ENCODE measurements at regions not wholly inside any gene's neighbourhood (a gene's known extent, or its start where the extent isn't known, plus 50 kb on each side); places are given as distances from the start of the nearest gene placed in this dataset.

- intact Hi-C loops (cut with DNase I): no loop called here
- Histone ChIP-seq H3K4me3 (replicated peaks in 1 of 3) (no peak overlapping the region), H3K9me3 (no peaks in the 10 kb centered on the region), H3K4me1 (no peaks in the 10 kb centered on the region), H3K27ac (no peak overlapping the region), H3K27me3 (no peaks in the 10 kb centered on the region), H3K36me3 (no peaks in the 10 kb centered on the region)
- no peak for DNase-seq
- TF ChIP-seq, protein P1, sequence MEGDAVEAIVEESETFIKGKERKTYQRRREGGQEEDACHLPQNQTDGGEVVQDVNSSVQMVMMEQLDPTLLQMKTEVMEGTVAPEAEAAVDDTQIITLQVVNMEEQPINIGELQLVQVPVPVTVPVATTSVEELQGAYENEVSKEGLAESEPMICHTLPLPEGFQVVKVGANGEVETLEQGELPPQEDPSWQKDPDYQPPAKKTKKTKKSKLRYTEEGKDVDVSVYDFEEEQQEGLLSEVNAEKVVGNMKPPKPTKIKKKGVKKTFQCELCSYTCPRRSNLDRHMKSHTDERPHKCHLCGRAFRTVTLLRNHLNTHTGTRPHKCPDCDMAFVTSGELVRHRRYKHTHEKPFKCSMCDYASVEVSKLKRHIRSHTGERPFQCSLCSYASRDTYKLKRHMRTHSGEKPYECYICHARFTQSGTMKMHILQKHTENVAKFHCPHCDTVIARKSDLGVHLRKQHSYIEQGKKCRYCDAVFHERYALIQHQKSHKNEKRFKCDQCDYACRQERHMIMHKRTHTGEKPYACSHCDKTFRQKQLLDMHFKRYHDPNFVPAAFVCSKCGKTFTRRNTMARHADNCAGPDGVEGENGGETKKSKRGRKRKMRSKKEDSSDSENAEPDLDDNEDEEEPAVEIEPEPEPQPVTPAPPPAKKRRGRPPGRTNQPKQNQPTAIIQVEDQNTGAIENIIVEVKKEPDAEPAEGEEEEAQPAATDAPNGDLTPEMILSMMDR (IDR thresholded peaks at IDR 0.05): no peak
- no peak for TF ChIP-seq POLR2A (IDR thresholded peaks at IDR 0.05)
Observed at GRCh38 chr1:60639287-60639686, 443.1 kb upstream of the NFIA start.

- TF ChIP-seq, protein P1 (IDR thresholded peaks at IDR 0.05): no peak
- TF ChIP-seq POLR2A (IDR thresholded peaks at IDR 0.05): no peak
- H3K4me3 ChIP-seq (replicated peaks in 1 of 3): no peak overlapping the region
- H3K36me3 ChIP-seq: no peaks in the 10 kb centered on the region
- DNase-seq: no peak
- H3K27me3 ChIP-seq: no peaks in the 10 kb centered on the region
- 88 to 94% methylated on average over 1 of the region's 1 CpG for WGBS, 2 donors
- H3K9me3 ChIP-seq: no peaks in the 10 kb centered on the region
- no peak overlapping the region for H3K27ac ChIP-seq
- intact Hi-C loops (cut with DNase I): no loop called here
- no peaks in the 10 kb centered on the region for H3K4me1 ChIP-seq
Observed at GRCh38 chr1:60637651-60638050, 444.7 kb upstream of the NFIA start.

GRCh38 chr1:60636946-60637345 is 445.4 kb upstream of the NFIA start:
- no peaks in the 10 kb centered on the region for H3K27me3 ChIP-seq
- no peak for TF ChIP-seq POLR2A (IDR thresholded peaks at IDR 0.05)
- TF ChIP-seq, protein P1 (IDR thresholded peaks at IDR 0.05): no peak
- WGBS, 2 donors: 79 to 87% methylated on average over 2 of the region's 2 CpGs
- H3K4me3 ChIP-seq (replicated peaks in 1 of 3): no peak overlapping the region
- H3K9me3 ChIP-seq: no peaks in the 10 kb centered on the region
- intact Hi-C loops (cut with DNase I): no loop called here
- H3K4me1 ChIP-seq: no peaks in the 10 kb centered on the region
- no peak for DNase-seq
- no peaks in the 10 kb centered on the region for H3K36me3 ChIP-seq
- no peak overlapping the region for H3K27ac ChIP-seq

GRCh38 chr1:60634106-60634505 is 448.3 kb upstream of the NFIA start:
- Histone ChIP-seq H3K36me3 (no peaks in the 10 kb centered on the region), H3K27ac (no peak overlapping the region), H3K4me1 (no peaks in the 10 kb centered on the region), H3K9me3 (no peaks in the 10 kb centered on the region), H3K4me3 (replicated peaks in 1 of 3) (no peak overlapping the region), H3K27me3 (no peaks in the 10 kb centered on the region)
- DNase-seq: no peak
- TF ChIP-seq, protein P1 (IDR thresholded peaks at IDR 0.05): no peak
- TF ChIP-seq POLR2A (IDR thresholded peaks at IDR 0.05): no peak
- intact Hi-C loops (cut with DNase I): no loop called here
- WGBS, 2 donors: 66 to 72% methylated on average over 6 of the region's 6 CpGs

DNA sequence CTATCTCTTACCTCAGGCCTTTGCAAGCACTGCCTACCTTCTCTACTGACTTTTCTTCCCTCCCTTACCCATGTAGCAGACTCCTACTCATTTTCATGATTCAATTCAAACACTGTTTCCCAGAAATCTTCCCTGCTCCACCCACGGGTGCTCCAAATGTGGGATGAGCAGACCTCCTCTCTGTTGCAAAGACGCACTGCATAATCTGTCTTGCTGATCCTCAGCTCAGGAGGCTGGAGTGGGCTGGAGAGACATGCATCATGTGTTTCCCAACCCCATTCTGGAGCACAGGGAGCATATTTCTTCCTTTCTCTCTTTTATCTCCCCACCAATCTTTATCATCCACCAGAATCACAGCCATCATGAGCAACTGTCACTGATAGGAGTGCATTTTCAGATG is 459.9 kb upstream of the NFIA start:
- WGBS, 2 donors: 73 to 88% methylated on average over 2 of the region's 2 CpGs
- H3K4me3 ChIP-seq (replicated peaks in 1 of 3): no peak overlapping the region
- no peak for TF ChIP-seq POLR2A (IDR thresholded peaks at IDR 0.05)
- TF ChIP-seq, protein P1 (IDR thresholded peaks at IDR 0.05): no peak
- no peak overlapping the region for H3K27ac ChIP-seq
- H3K27me3 ChIP-seq: no peaks in the 10 kb centered on the region
- no peak for DNase-seq
- intact Hi-C loops (cut with DNase I): no loop called here
- no peaks in the 10 kb centered on the region for H3K4me1 ChIP-seq
- no peaks in the 10 kb centered on the region for H3K9me3 ChIP-seq
- no peaks in the 10 kb centered on the region for H3K36me3 ChIP-seq

All from thyroid gland (tissue), 4 donors.